ENCODE measurements at regions not wholly inside any gene's neighbourhood (a gene's known extent, or its start where the extent isn't known, plus 50 kb on each side); places are given as distances from the start of the nearest gene placed in this dataset.
"Not testable (repeated sequence)": the region's sequence is repeated elsewhere in the genome, so short reads cannot be mapped to it uniquely, and the experiment has no call there.

- H3K9me3 ChIP-seq, result no peaks in the 10 kb centered on the region
- no peaks in the 10 kb centered on the region for H3K27me3 ChIP-seq
- no peak overlapping the region for H3K4me3 ChIP-seq
- no peak for DNase-seq
- no peaks in the 10 kb centered on the region for H3K36me3 ChIP-seq
Observed at GRCh38 chr12:114616081-114616480, 67.9 kb downstream of the TBX3 start.

GRCh38 chr12:114614040-114614439, 69.9 kb downstream of the TBX3 start:
- Histone ChIP-seq H3K9me3 (no peaks in the 10 kb centered on the region), H3K27me3 (no peaks in the 10 kb centered on the region), H3K36me3 (no peaks in the 10 kb centered on the region), H3K4me3 (no peak overlapping the region)
- no peak for DNase-seq

- Histone ChIP-seq H3K9me3 (no peaks in the 10 kb centered on the region), H3K27me3 (no peaks in the 10 kb centered on the region), H3K4me3 (no peak overlapping the region), H3K36me3 (no peaks in the 10 kb centered on the region)
- no peak for DNase-seq
Observed at GRCh38 chr12:114612062-114612461, 71.9 kb downstream of the TBX3 start.

GRCh38 chr12:114611145-114612018, 72.6 kb downstream of the TBX3 start:
- no peak overlapping the region for H3K4me3 ChIP-seq
- no peaks in the 10 kb centered on the region for H3K9me3 ChIP-seq
- no peaks in the 10 kb centered on the region for H3K27me3 ChIP-seq
- no peaks in the 10 kb centered on the region for H3K36me3 ChIP-seq
- DNase-seq, result no peak

- no peaks in the 10 kb centered on the region for H3K27me3 ChIP-seq
- H3K4me3 ChIP-seq, result no peak overlapping the region
- no peaks in the 10 kb centered on the region for H3K9me3 ChIP-seq
- no peak for DNase-seq
- no peaks in the 10 kb centered on the region for H3K36me3 ChIP-seq
Observed at GRCh38 chr12:114608509-114608908, 75.5 kb downstream of the TBX3 start.

GRCh38 chr12:114605918-114606317, 78.1 kb downstream of the TBX3 start:
- Histone ChIP-seq H3K9me3 (no peaks in the 10 kb centered on the region), H3K4me3 (no peak overlapping the region), H3K27me3 (no peaks in the 10 kb centered on the region), H3K36me3 (no peaks in the 10 kb centered on the region)
- no peak for DNase-seq

GRCh38 chr12:114604606-114605005, 79.4 kb downstream of the TBX3 start:
- Histone ChIP-seq H3K36me3 (no peaks in the 10 kb centered on the region), H3K9me3 (no peaks in the 10 kb centered on the region), H3K4me3 (no peak overlapping the region), H3K27me3 (no peaks in the 10 kb centered on the region)
- DNase-seq, result no peak

- H3K36me3 ChIP-seq, H3K27me3 ChIP-seq, H3K4me3 ChIP-seq, DNase-seq, H3K9me3 ChIP-seq: not testable (repeated sequence)
Observed at GRCh38 chr12:114600584-114600983, 83.4 kb downstream of the TBX3 start.

GRCh38 chr12:114598111-114598510, 85.9 kb downstream of the TBX3 start:
- Histone ChIP-seq H3K27me3 (no peaks in the 10 kb centered on the region), H3K9me3 (no peaks in the 10 kb centered on the region), H3K4me3 (no peak overlapping the region), H3K36me3 (no peaks in the 10 kb centered on the region)
- no peak for DNase-seq

- H3K9me3 ChIP-seq, result no peaks in the 10 kb centered on the region
- DNase-seq, result no peak
- H3K27me3 ChIP-seq, result no peaks in the 10 kb centered on the region
- H3K36me3 ChIP-seq, result no peaks in the 10 kb centered on the region
- no peak overlapping the region for H3K4me3 ChIP-seq
Observed at GRCh38 chr12:114592946-114593345, 91.0 kb downstream of the TBX3 start.

GRCh38 chr12:114588061-114588460, 95.9 kb downstream of the TBX3 start:
- H3K36me3 ChIP-seq, result no peaks in the 10 kb centered on the region
- no peaks in the 10 kb centered on the region for H3K27me3 ChIP-seq
- no peak for DNase-seq

GRCh38 chr12:114580306-114580705, 103.7 kb downstream of the TBX3 start:
- H3K9me3 ChIP-seq, result no peaks in the 10 kb centered on the region
- H3K27me3 ChIP-seq, result no peaks in the 10 kb centered on the region; the same call in 1 of the 2 replicates
- no peak overlapping the region for H3K4me3 ChIP-seq
- no peaks in the 10 kb centered on the region for H3K36me3 ChIP-seq
- no peak for DNase-seq

More at GRCh38 chr12:114588061-114588460, 95.9 kb downstream of the TBX3 start:
- Histone ChIP-seq H3K4me3 (no peak overlapping the region), H3K9me3 (no peaks in the 10 kb centered on the region)

- DNase-seq, result no peak
- Histone ChIP-seq H3K4me3 (no peak overlapping the region), H3K9me3 (no peaks in the 10 kb centered on the region), H3K36me3 (no peaks in the 10 kb centered on the region), H3K27me3 (no peaks in the 10 kb centered on the region; the same call in 1 of the 2 replicates)
Observed at GRCh38 chr12:114579389-114579788, 104.6 kb downstream of the TBX3 start.

GRCh38 chr12:114562654-114563053, 121.3 kb downstream of the TBX3 start:
- Histone ChIP-seq H3K36me3 (no peaks in the 10 kb centered on the region), H3K27me3 (no peaks in the 10 kb centered on the region), H3K4me3 (no peak overlapping the region), H3K9me3 (no peaks in the 10 kb centered on the region)
- DNase-seq, result no peak

GRCh38 chr12:114555451-114555850, 128.5 kb downstream of the TBX3 start:
- H3K9me3 ChIP-seq, result no peaks in the 10 kb centered on the region
- no peak for DNase-seq
- H3K27me3 ChIP-seq, result no peaks in the 10 kb centered on the region
- no peak overlapping the region for H3K4me3 ChIP-seq
- H3K36me3 ChIP-seq, result no peaks in the 10 kb centered on the region

- H3K9me3 ChIP-seq, result no peaks in the 10 kb centered on the region
- DNase-seq, result no peak
- H3K36me3 ChIP-seq, result no peaks in the 10 kb centered on the region
Observed at GRCh38 chr12:114547636-114548035, 136.3 kb downstream of the TBX3 start.

GRCh38 chr12:114530417-114530816, 124.5 kb upstream of the TBX5 start:
- DNase-seq, result no peak
- Histone ChIP-seq H3K4me3 (no peak overlapping the region), H3K36me3 (no peaks in the 10 kb centered on the region), H3K27me3 (no peaks in the 10 kb centered on the region), H3K9me3 (no peaks in the 10 kb centered on the region)

More at GRCh38 chr12:114547636-114548035, 136.3 kb downstream of the TBX3 start:
- H3K4me3 ChIP-seq, result no peak overlapping the region
- no peaks in the 10 kb centered on the region for H3K27me3 ChIP-seq

GRCh38 chr12:114529966-114530365, 124.0 kb upstream of the TBX5 start:
- Histone ChIP-seq H3K36me3 (no peaks in the 10 kb centered on the region), H3K27me3 (no peaks in the 10 kb centered on the region), H3K4me3 (no peak overlapping the region), H3K9me3 (no peaks in the 10 kb centered on the region)
- no peak for DNase-seq
